ENCODE measurements at regions not wholly inside any gene's neighbourhood (a gene's known extent, or its start where the extent isn't known, plus 50 kb on each side); places are given as distances from the start of the nearest gene placed in this dataset.

DNA sequence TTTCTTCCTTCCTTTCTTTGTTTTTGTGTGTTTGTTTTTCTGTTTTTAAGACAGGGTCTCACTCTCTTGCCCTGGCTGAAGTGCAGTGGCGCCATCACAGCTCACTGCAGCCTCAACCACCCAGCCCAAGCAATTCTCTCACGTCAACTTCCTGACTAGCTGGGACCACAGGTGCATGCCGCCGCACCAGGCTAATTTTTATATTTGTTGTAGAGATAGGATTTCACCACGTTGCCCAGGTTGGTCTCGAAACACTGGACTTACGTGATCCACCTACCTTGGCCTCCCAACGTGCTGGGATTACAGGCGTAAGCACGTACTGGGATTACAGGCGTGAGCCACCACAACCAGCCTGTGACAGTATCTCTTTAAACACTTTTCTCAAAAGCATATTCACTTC is 120.7 kb downstream of the DKK1 start:
- TF ChIP-seq, protein P1, sequence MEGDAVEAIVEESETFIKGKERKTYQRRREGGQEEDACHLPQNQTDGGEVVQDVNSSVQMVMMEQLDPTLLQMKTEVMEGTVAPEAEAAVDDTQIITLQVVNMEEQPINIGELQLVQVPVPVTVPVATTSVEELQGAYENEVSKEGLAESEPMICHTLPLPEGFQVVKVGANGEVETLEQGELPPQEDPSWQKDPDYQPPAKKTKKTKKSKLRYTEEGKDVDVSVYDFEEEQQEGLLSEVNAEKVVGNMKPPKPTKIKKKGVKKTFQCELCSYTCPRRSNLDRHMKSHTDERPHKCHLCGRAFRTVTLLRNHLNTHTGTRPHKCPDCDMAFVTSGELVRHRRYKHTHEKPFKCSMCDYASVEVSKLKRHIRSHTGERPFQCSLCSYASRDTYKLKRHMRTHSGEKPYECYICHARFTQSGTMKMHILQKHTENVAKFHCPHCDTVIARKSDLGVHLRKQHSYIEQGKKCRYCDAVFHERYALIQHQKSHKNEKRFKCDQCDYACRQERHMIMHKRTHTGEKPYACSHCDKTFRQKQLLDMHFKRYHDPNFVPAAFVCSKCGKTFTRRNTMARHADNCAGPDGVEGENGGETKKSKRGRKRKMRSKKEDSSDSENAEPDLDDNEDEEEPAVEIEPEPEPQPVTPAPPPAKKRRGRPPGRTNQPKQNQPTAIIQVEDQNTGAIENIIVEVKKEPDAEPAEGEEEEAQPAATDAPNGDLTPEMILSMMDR (IDR thresholded peaks at IDR 0.05), result no peak
- TF ChIP-seq POLR2A (IDR thresholded peaks at IDR 0.05), result no peak
